ENCODE measurements at regions not wholly inside any gene's neighbourhood (a gene's known extent, or its start where the extent isn't known, plus 50 kb on each side); places are given as distances from the start of the nearest gene placed in this dataset.

- TF ChIP-seq CTCF (IDR thresholded peaks at IDR 0.05) (no peak), POLR2A (IDR thresholded peaks at IDR 0.05) (no peak)
These were observed 113.4 kb upstream of the EEPD1 start for GRCh38 chr7:36039671-36040070.
